Erythroblast (primary cell): ENCODE measurements at regions not wholly inside any gene's neighbourhood (a gene's known extent, or its start where the extent isn't known, plus 50 kb on each side); places are given as distances from the start of the nearest gene placed in this dataset.

Experiments used
- GATA1 ChIP-seq: IDR thresholded peaks from 2 replicates; pipeline ENCODE4 v1.6.1; 2011; ENCODE audit warnings: low read depth, mild to moderate bottlenecking, control low read depth, low read length, moderate library complexity
- POLR2A ChIP-seq: IDR thresholded peaks from 2 replicates; pipeline ENCODE4 v1.6.1; 2011; ENCODE audit warnings: mild to moderate bottlenecking, low read length

DNA sequence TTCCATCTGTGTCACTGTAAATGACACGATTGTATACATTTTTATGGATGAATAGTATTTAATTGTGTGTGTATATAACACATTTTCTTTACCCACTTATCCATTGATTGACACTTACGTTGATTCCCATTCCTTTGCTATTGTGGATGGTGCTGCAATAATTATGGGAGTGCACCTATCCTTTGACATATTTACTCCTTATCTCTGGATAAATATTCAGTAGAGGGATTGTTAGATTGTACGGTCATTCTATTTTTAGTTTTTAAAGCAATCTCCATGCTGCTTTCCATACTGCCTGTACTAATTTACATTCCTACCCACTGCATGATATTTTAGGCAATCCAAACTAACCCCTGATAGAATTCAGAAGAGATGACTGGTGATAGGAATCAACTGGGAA lies 980.1 kb downstream of the FSTL5 start:
- TF ChIP-seq POLR2A = no peak
- TF ChIP-seq GATA1 = no peak
